Stomach (tissue), 8 donors: ENCODE measurements at regions not wholly inside any gene's neighbourhood (a gene's known extent, or its start where the extent isn't known, plus 50 kb on each side); places are given as distances from the start of the nearest gene placed in this dataset.

Source experiments
- DNase-seq, 2 donors: peaks; one replicate each; pipeline versions ENCODE4 v3.0.0 to v3.0.0-alpha.2; 2013 to 2019
- H3K27ac ChIP-seq, 5 donors: fragments of 200-600 bp in 4 of 5; sonication (generic) in 4 of 5; one replicate each; pipeline ENCODE4 v1.5.1; 2013 to 2019; ENCODE audit warnings: mild to moderate bottlenecking in 1 of 5, moderate library complexity in 1 of 5
- H3K27me3 ChIP-seq, 3 donors: fragments of 200-600 bp; sonication (generic); one replicate each; pipeline ENCODE4 v1.5.1; 2017 to 2019; ENCODE audit warnings: mixed run types in 1 of 3
- H3K36me3 ChIP-seq, 4 donors: fragments of 200-600 bp; sonication (generic); 1 replicate in 3 of 4; 2 replicates in 1 of 4; pipeline ENCODE4 v1.5.1; 2016 to 2019
- H3K4me1 ChIP-seq, 4 donors: fragments of 200-600 bp; sonication (generic); one replicate each; pipeline ENCODE4 v1.5.1; 2016 to 2019
- H3K4me3 ChIP-seq, 4 donors: fragments of 200-600 bp; sonication (generic) in 3 of 4; one replicate each; pipeline ENCODE4 v1.5.1; 2016 to 2019; ENCODE audit warnings: mild to moderate bottlenecking in 1 of 4
- H3K9me3 ChIP-seq, 4 donors: fragments of 200-600 bp; sonication (generic); one replicate each; pipeline ENCODE4 v1.5.1; 2016 to 2019
- CTCF ChIP-seq, 7 experiments: fragments of 450-650 bp in 4 of 7; fragments of 200-600 bp in 3 of 7; sonication (generic) in 3 of 7; IDR thresholded peaks; one replicate each; pipeline ENCODE4 v1.5.1; 2016 to 2019; ENCODE audit warnings: antibody characterized with exemption in 7 of 7, control low read depth in 2 of 7, mild to moderate bottlenecking in 1 of 7
- EP300 ChIP-seq: sonication (generic); formaldehyde crosslinking; IDR thresholded peaks from one replicate; pipeline ENCODE4 v1.6.1; 2017; ENCODE audit warnings: antibody characterized with exemption
- POLR2A ChIP-seq, 4 donors: fragments of 450-650 bp; IDR thresholded peaks; one replicate each; pipeline ENCODE4 v1.6.1; 2016; ENCODE audit warnings: antibody characterized with exemption in 4 of 4, control low read depth in 2 of 4, mild to moderate bottlenecking in 1 of 4, moderate library complexity in 1 of 4
- POLR2AphosphoS5 ChIP-seq, 3 donors: sonication (generic); formaldehyde crosslinking; IDR thresholded peaks; one replicate each; pipeline ENCODE4 v1.6.1; 2016; ENCODE audit warnings: antibody characterized with exemption in 3 of 3
- WGBS, 5 donors: extraction: QIAGEN DNeasy Blood & Tissue Kit in 3 of 5; methylation state at CpG; one replicate each; pipeline versions ENCODE4 v1.1.5 to v1.1.7; 2013 to 2018; 5-methylcytosine and 5-hydroxymethylcytosine counted together
- intact Hi-C: fragments of 100-400 bp; cut with DNase I; formaldehyde crosslinking; loops from one replicate; pipeline ENCODE4 v1.15.1; 2023; ENCODE audit warnings: low total_unique reads
- donor health status: healthy with polysubstance abuse.
- donor health status: Bipolar disorder and iron deficiency.
- donor health status: healthy.

- Histone ChIP-seq H3K4me1 (peaks cover 0 to 3% (median 0%) of the 10 kb centered on the region in 4 donors), H3K9me3 (no peaks in the 10 kb centered on the region), H3K4me3 (no peak overlapping the region), H3K36me3 (no peaks in the 10 kb centered on the region), H3K27ac (peak overlapping the region in 1 of 5 donors; percentile 31), H3K27me3 (no peaks in the 10 kb centered on the region)
- TF ChIP-seq CTCF (IDR thresholded peaks at IDR 0.05) (no peak), POLR2A (IDR thresholded peaks at IDR 0.05) (no peak), EP300 (no peak), POLR2AphosphoS5 (IDR thresholded peaks at IDR 0.05) (no peak)
- intact Hi-C loops, result no loop called here
- peak in 1 of 2 donors; percentile 30 for DNase-seq
Measured at GRCh38 chr13:81779876-81780275, 1439.0 kb upstream of the SPRY2 start.

- Histone ChIP-seq H3K27ac (no peak overlapping the region), H3K4me3 (no peak overlapping the region), H3K36me3 (no peaks in the 10 kb centered on the region), H3K9me3 (no peaks in the 10 kb centered on the region), H3K27me3 (no peaks in the 10 kb centered on the region), H3K4me1 (peaks cover 0 to 3% (median 0%) of the 10 kb centered on the region in 4 donors)
- TF ChIP-seq EP300, result no peak
- TF ChIP-seq POLR2AphosphoS5 (IDR thresholded peaks at IDR 0.05), result no peak
- TF ChIP-seq CTCF (IDR thresholded peaks at IDR 0.05), result no peak
- no peak for TF ChIP-seq POLR2A (IDR thresholded peaks at IDR 0.05)
- no peak for DNase-seq
- 63 to 76% (median 70%) methylated on average over 1 of the region's 1 CpG for WGBS, 5 donors
- intact Hi-C loops, result no loop called here
Measured at GRCh38 chr13:81778350-81778749, 1437.4 kb upstream of the SPRY2 start.

- peak in 1 of 2 donors; percentile 6 for DNase-seq
- H3K27ac ChIP-seq, result no peak overlapping the region
- no peaks in the 10 kb centered on the region for H3K27me3 ChIP-seq
- H3K36me3 ChIP-seq, result no peaks in the 10 kb centered on the region
- no peaks in the 10 kb centered on the region for H3K9me3 ChIP-seq
- WGBS, 5 donors, result 8 to 39% (median 19%) methylated on average over 1 of the region's 1 CpG
- peaks cover 0 to 20% (median 0%) of the 10 kb centered on the region in 4 donors for H3K4me1 ChIP-seq
- intact Hi-C loops, result no loop called here
- TF ChIP-seq CTCF (IDR thresholded peaks at IDR 0.05) (no peak), POLR2AphosphoS5 (IDR thresholded peaks at IDR 0.05) (no peak), POLR2A (IDR thresholded peaks at IDR 0.05) (no peak), EP300 (no peak)
- no peak overlapping the region for H3K4me3 ChIP-seq
Measured at GRCh38 chr13:81773263-81773662, 1432.3 kb upstream of the SPRY2 start.

GRCh38 chr13:81771951-81772350, 1431.0 kb upstream of the SPRY2 start:
- no peak overlapping the region for H3K4me3 ChIP-seq
- H3K27ac ChIP-seq, result peak overlapping the region in 1 of 5 donors; percentile 9
- H3K27me3 ChIP-seq, result no peaks in the 10 kb centered on the region
- peak in 1 of 2 donors; percentile 6 for DNase-seq
- WGBS, 5 donors, result 37 to 52% (median 39%) methylated on average over 2 of the region's 2 CpGs
- intact Hi-C loops, result no loop called here
- H3K9me3 ChIP-seq, result no peaks in the 10 kb centered on the region
- TF ChIP-seq POLR2AphosphoS5 (IDR thresholded peaks at IDR 0.05) (peak in 1 of 3 donors; percentile 15), POLR2A (IDR thresholded peaks at IDR 0.05) (no peak), CTCF (IDR thresholded peaks at IDR 0.05) (no peak), EP300 (no peak)
- H3K4me1 ChIP-seq, result peaks cover 0 to 20% (median 0%) of the 10 kb centered on the region in 4 donors
- no peaks in the 10 kb centered on the region for H3K36me3 ChIP-seq
